Forelimb muscle (tissue), 1 donor: ENCODE measurements at regions not wholly inside any gene's neighbourhood (a gene's known extent, or its start where the extent isn't known, plus 50 kb on each side); places are given as distances from the start of the nearest gene placed in this dataset.

Experiments used
- DNase-seq: peaks from one replicate; pipeline ENCODE4 v3.0.0-alpha.2; 2013; ENCODE audit warnings: low read depth

GRCh38 chr9:14962193-14962882 lies 52.1 kb upstream of the FREM1 start:
- no peak for DNase-seq

GRCh38 chr9:14961372-14962068 lies 51.3 kb upstream of the FREM1 start:
- DNase-seq: no peak

GRCh38 chr9:14960881-14961280 lies 50.7 kb upstream of the FREM1 start:
- DNase-seq: no peak
